HG02571 (cell line): ENCODE measurements at regions not wholly inside any gene's neighbourhood (a gene's known extent, or its start where the extent isn't known, plus 50 kb on each side); places are given as distances from the start of the nearest gene placed in this dataset.

Experiments
- ATAC-seq: cut with Tn5 transposase; IDR thresholded peaks from one replicate; pipeline ENCODE4 v1.9.1; 2021; ENCODE audit warnings: mild to moderate bottlenecking, moderate library complexity; ENCODE audit not compliant: unreplicated experiment

GRCh38 chr6:66402873-66403272 lies 695.8 kb upstream of the EYS start:
- no peak for ATAC-seq

GRCh38 chr6:66396549-66396948 lies 689.5 kb upstream of the EYS start:
- no peak for ATAC-seq

- ATAC-seq: no peak
Observed at GRCh38 chr6:66396145-66396544, 689.1 kb upstream of the EYS start.

- ATAC-seq: no peak
Observed at GRCh38 chr6:66390393-66390792, 683.4 kb upstream of the EYS start.

- ATAC-seq: no peak
Observed at GRCh38 chr6:66376001-66376400, 669.0 kb upstream of the EYS start.

- ATAC-seq: no peak
Observed at GRCh38 chr6:66369407-66369806, 662.4 kb upstream of the EYS start.

- no peak for ATAC-seq
Observed at GRCh38 chr6:66362888-66363287, 655.9 kb upstream of the EYS start.

GRCh38 chr6:66361886-66362285 lies 654.9 kb upstream of the EYS start:
- ATAC-seq: no peak

- no peak for ATAC-seq
Observed at GRCh38 chr6:66357781-66358180, 650.8 kb upstream of the EYS start.

GRCh38 chr6:66355471-66355870 lies 648.4 kb upstream of the EYS start:
- ATAC-seq: no peak

GRCh38 chr6:66344796-66345195 lies 637.8 kb upstream of the EYS start:
- ATAC-seq: no peak

- ATAC-seq: no peak
Observed at GRCh38 chr6:66340736-66341135, 633.7 kb upstream of the EYS start.

- ATAC-seq: no peak
Observed at GRCh38 chr6:66336176-66336575, 629.1 kb upstream of the EYS start.

GRCh38 chr6:66328200-66328599 lies 621.2 kb upstream of the EYS start:
- ATAC-seq: no peak

- ATAC-seq: no peak
Observed at GRCh38 chr6:66326228-66326627, 619.2 kb upstream of the EYS start.

GRCh38 chr6:66321017-66321416 lies 614.0 kb upstream of the EYS start:
- no peak for ATAC-seq

- no peak for ATAC-seq
Observed at GRCh38 chr6:66307490-66307889, 600.5 kb upstream of the EYS start.

GRCh38 chr6:66291905-66292304 lies 584.9 kb upstream of the EYS start:
- no peak for ATAC-seq

- no peak for ATAC-seq
Observed at GRCh38 chr6:66289889-66290288, 582.9 kb upstream of the EYS start.

- no peak for ATAC-seq
Observed at GRCh38 chr6:66278115-66278514, 571.1 kb upstream of the EYS start.

GRCh38 chr6:66277400-66277799 lies 570.4 kb upstream of the EYS start:
- no peak for ATAC-seq

- ATAC-seq: no peak
Observed at GRCh38 chr6:66265737-66266136, 558.7 kb upstream of the EYS start.

- ATAC-seq: no peak
Observed at GRCh38 chr6:66264376-66264775, 557.4 kb upstream of the EYS start.
